ENCODE measurements at regions not wholly inside any gene's neighbourhood (a gene's known extent, or its start where the extent isn't known, plus 50 kb on each side); places are given as distances from the start of the nearest gene placed in this dataset.

- in situ Hi-C loops (cut with HindIII; ENCODE audit: low sequenced_read_pairs): no loop called here
- no peak for DNase-seq (ENCODE audit: low spot score)
Observed at GRCh38 chr18:30929718-30930117, 112.8 kb downstream of the DSC3 start.

GRCh38 chr18:30929065-30929464 is 113.5 kb downstream of the DSC3 start:
- no peak for DNase-seq (ENCODE audit: low spot score)
- in situ Hi-C loops (cut with HindIII; ENCODE audit: low sequenced_read_pairs): no loop called here

- DNase-seq (ENCODE audit: low spot score): no peak
- in situ Hi-C loops (cut with HindIII; ENCODE audit: low sequenced_read_pairs): no loop called here
Observed at GRCh38 chr18:30927517-30928075, 114.9 kb downstream of the DSC3 start.

GRCh38 chr18:30927042-30927441 is 115.5 kb downstream of the DSC3 start:
- no peak for DNase-seq (ENCODE audit: low spot score)
- in situ Hi-C loops (cut with HindIII; ENCODE audit: low sequenced_read_pairs): no loop called here

- in situ Hi-C loops (cut with HindIII; ENCODE audit: low sequenced_read_pairs): no loop called here
- DNase-seq (ENCODE audit: low spot score): no peak
Observed at GRCh38 chr18:30925795-30926194, 116.7 kb downstream of the DSC3 start.

- DNase-seq (ENCODE audit: low spot score): no peak
- in situ Hi-C loops (cut with HindIII; ENCODE audit: low sequenced_read_pairs): no loop called here
Observed at GRCh38 chr18:30920757-30921156, 121.8 kb downstream of the DSC3 start.

GRCh38 chr18:30920351-30920750 is 122.2 kb downstream of the DSC3 start:
- no peak for DNase-seq (ENCODE audit: low spot score)
- in situ Hi-C loops (cut with HindIII; ENCODE audit: low sequenced_read_pairs): no loop called here

- in situ Hi-C loops (cut with HindIII; ENCODE audit: low sequenced_read_pairs): no loop called here
- DNase-seq (ENCODE audit: low spot score): no peak
Observed at GRCh38 chr18:30917651-30918050, 124.9 kb downstream of the DSC3 start.

GRCh38 chr18:30915336-30915988 is 127.1 kb downstream of the DSC3 start:
- in situ Hi-C loops (cut with HindIII; ENCODE audit: low sequenced_read_pairs): no loop called here
- no peak for DNase-seq (ENCODE audit: low spot score)

GRCh38 chr18:30908381-30908780 is 134.2 kb downstream of the DSC3 start:
- DNase-seq (ENCODE audit: low spot score): no peak
- in situ Hi-C loops (cut with HindIII; ENCODE audit: low sequenced_read_pairs): no loop called here

- DNase-seq (ENCODE audit: low spot score): no peak
- in situ Hi-C loops (cut with HindIII; ENCODE audit: low sequenced_read_pairs): no loop called here
Observed at GRCh38 chr18:30903566-30903965, 139.0 kb downstream of the DSC3 start.

GRCh38 chr18:30889519-30890301 is 152.8 kb downstream of the DSC3 start:
- peak; percentile 18 for DNase-seq (ENCODE audit: low spot score)
- in situ Hi-C loops (cut with HindIII; ENCODE audit: low sequenced_read_pairs): no loop called here

- DNase-seq (ENCODE audit: low spot score): no peak
- in situ Hi-C loops (cut with HindIII; ENCODE audit: low sequenced_read_pairs): no loop called here
Observed at GRCh38 chr18:30888344-30888743, 154.2 kb downstream of the DSC3 start.

GRCh38 chr18:30886998-30887397 is 155.5 kb downstream of the DSC3 start:
- in situ Hi-C loops (cut with HindIII; ENCODE audit: low sequenced_read_pairs): no loop called here
- no peak for DNase-seq (ENCODE audit: low spot score)

GRCh38 chr18:30870466-30870865 is 172.1 kb downstream of the DSC3 start:
- no peak for DNase-seq (ENCODE audit: low spot score)
- in situ Hi-C loops (cut with HindIII; ENCODE audit: low sequenced_read_pairs): no loop called here

- DNase-seq (ENCODE audit: low spot score): no peak
- in situ Hi-C loops (cut with HindIII; ENCODE audit: low sequenced_read_pairs): no loop called here
Observed at GRCh38 chr18:30862900-30863299, 179.6 kb downstream of the DSC3 start.

GRCh38 chr18:30860741-30861140 is 181.8 kb downstream of the DSC3 start:
- in situ Hi-C loops (cut with HindIII; ENCODE audit: low sequenced_read_pairs): no loop called here

GRCh38 chr18:30859036-30859435 is 183.5 kb downstream of the DSC3 start:
- in situ Hi-C loops (cut with HindIII; ENCODE audit: low sequenced_read_pairs): no loop called here

More at GRCh38 chr18:30860741-30861140, 181.8 kb downstream of the DSC3 start:
- DNase-seq (ENCODE audit: low spot score): no peak

GRCh38 chr18:30858560-30858959 is 184.0 kb downstream of the DSC3 start:
- DNase-seq (ENCODE audit: low spot score): no peak
- in situ Hi-C loops (cut with HindIII; ENCODE audit: low sequenced_read_pairs): no loop called here

More at GRCh38 chr18:30859036-30859435, 183.5 kb downstream of the DSC3 start:
- DNase-seq (ENCODE audit: low spot score): no peak

- DNase-seq (ENCODE audit: low spot score): no peak
- in situ Hi-C loops (cut with HindIII; ENCODE audit: low sequenced_read_pairs): no loop called here
Observed at GRCh38 chr18:30855762-30856161, 186.8 kb downstream of the DSC3 start.

Data from G401 (cell line).